ENCODE measurements at regions not wholly inside any gene's neighbourhood (a gene's known extent, or its start where the extent isn't known, plus 50 kb on each side); places are given as distances from the start of the nearest gene placed in this dataset.

DNA sequence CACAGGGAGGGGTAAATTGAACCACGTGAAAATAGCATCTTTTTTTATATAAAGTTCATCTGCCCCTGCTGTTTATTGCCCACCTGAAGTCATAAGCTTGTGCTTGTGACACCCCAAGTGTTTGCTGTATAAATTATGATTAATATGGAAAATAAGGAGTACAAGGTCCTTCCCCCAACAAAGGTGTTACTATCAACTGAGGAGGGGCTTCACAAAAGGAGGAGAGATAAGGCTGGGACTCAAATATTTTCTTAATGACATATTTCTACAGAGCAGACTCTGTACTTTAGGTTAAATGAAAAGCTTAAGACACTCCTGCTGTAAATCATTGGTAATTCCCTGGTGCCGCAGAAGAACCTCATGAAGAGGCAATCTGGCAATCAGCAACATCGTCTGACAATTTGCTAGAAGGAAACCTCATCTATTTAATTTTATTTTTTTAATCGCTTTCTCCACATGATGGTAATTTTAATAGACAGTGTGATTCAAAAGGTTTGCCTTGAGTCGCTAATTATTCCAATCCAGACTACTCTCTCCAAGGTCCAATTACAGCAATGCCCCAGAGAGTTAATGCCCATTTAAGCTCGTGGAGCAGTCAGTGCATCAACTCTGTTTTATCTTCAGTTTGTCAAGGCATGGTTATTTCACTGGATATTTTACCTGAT is 1432.4 kb downstream of the FAM181B start:
- no peak for TF ChIP-seq CTCF (IDR thresholded peaks at IDR 0.05)
- no peak for TF ChIP-seq POLR2A (IDR thresholded peaks at IDR 0.05)

Measured in adrenal gland (tissue), 5 donors.